Upper lobe of right lung (tissue), 1 donor: ENCODE measurements at regions not wholly inside any gene's neighbourhood (a gene's known extent, or its start where the extent isn't known, plus 50 kb on each side); places are given as distances from the start of the nearest gene placed in this dataset.

Experiments
- ATAC-seq: fragments of 200-7000 bp; cut with Tn5 transposase; one replicate; pipeline ENCODE4 v1.9.1; 2020; ENCODE audit warnings: mild to moderate bottlenecking, moderate library complexity
- DNase-seq: peaks from one replicate; pipeline ENCODE4 v3.0.0-alpha.2; 2020
- H3K27ac ChIP-seq: fragments of 200-600 bp; one replicate; pipeline ENCODE4 v1.8.0; 2022
- H3K27me3 ChIP-seq: fragments of 200-600 bp; one replicate; pipeline ENCODE4 v1.8.0; 2022; ENCODE audit warnings: mild to moderate bottlenecking
- H3K36me3 ChIP-seq: fragments of 200-600 bp; one replicate; pipeline ENCODE4 v1.8.0; 2022
- H3K4me1 ChIP-seq: fragments of 200-600 bp; one replicate; pipeline ENCODE4 v1.8.0; 2022
- H3K4me3 ChIP-seq: fragments of 200-600 bp; one replicate; pipeline ENCODE4 v1.8.0; 2022; ENCODE audit warnings: mild to moderate bottlenecking
- H3K9me3 ChIP-seq: fragments of 200-600 bp; one replicate; pipeline ENCODE4 v1.8.0; 2022
- CTCF ChIP-seq: fragments of 200-600 bp; IDR thresholded peaks from one replicate; pipeline ENCODE4 v1.8.0; 2022; ENCODE audit warnings: antibody characterized with exemption
- intact Hi-C: fragments of 100-400 bp; cut with DNase I; formaldehyde crosslinking; loops from one replicate; pipeline ENCODE4 v1.11.0; 2022
- donor health status: DM: no; HTN: yes; CAD: no; lungs with severe emphysema.

DNA sequence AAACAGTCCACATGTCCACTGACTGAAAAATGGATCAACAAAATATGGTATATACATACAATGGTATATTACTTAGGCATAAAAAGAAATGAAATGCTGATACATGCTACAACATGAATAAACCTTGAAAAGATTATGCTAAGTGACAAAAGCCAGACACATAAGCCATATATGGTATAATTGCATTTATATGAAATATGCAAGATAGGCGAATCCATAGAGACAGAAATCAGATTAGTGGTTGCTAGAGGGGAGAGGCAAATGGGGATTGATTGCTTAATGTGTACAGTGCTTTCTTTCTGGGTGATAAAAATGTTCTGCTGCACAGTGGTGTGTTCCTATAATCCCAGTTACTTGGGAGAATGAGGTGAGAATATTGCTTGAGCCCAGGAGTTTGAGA, 171.0 kb downstream of the CYP26B1 start:
- no peaks in the 10 kb centered on the region for H3K4me1 ChIP-seq
- peaks cover 6% of the 10 kb centered on the region for H3K27me3 ChIP-seq
- DNase-seq, result no peak
- no peak overlapping the region for H3K27ac ChIP-seq
- no peak for ATAC-seq
- intact Hi-C loops, result no loop called here
- no peaks in the 10 kb centered on the region for H3K9me3 ChIP-seq
- no peak for TF ChIP-seq CTCF
- no peaks in the 10 kb centered on the region for H3K36me3 ChIP-seq
- H3K4me3 ChIP-seq, result no peak overlapping the region

GRCh38 chr2:71974846-71975245, 172.8 kb downstream of the CYP26B1 start:
- no peaks in the 10 kb centered on the region for H3K9me3 ChIP-seq
- no peak overlapping the region for H3K27ac ChIP-seq
- no peak overlapping the region for H3K4me3 ChIP-seq
- intact Hi-C loops, result no loop called here
- DNase-seq (no peak), ATAC-seq (no peak)
- no peak for TF ChIP-seq CTCF
- H3K4me1 ChIP-seq, result no peaks in the 10 kb centered on the region
- peaks cover 8% of the 10 kb centered on the region for H3K27me3 ChIP-seq
- H3K36me3 ChIP-seq, result no peaks in the 10 kb centered on the region

GRCh38 chr2:71971493-71971892, 176.2 kb downstream of the CYP26B1 start:
- no peak for ATAC-seq
- DNase-seq, result no peak
- Histone ChIP-seq H3K27me3 (peaks cover 8% of the 10 kb centered on the region), H3K9me3 (no peaks in the 10 kb centered on the region), H3K36me3 (no peaks in the 10 kb centered on the region), H3K27ac (no peak overlapping the region), H3K4me1 (no peaks in the 10 kb centered on the region), H3K4me3 (no peak overlapping the region)
- no peak for TF ChIP-seq CTCF
- intact Hi-C loops, result no loop called here

DNA sequence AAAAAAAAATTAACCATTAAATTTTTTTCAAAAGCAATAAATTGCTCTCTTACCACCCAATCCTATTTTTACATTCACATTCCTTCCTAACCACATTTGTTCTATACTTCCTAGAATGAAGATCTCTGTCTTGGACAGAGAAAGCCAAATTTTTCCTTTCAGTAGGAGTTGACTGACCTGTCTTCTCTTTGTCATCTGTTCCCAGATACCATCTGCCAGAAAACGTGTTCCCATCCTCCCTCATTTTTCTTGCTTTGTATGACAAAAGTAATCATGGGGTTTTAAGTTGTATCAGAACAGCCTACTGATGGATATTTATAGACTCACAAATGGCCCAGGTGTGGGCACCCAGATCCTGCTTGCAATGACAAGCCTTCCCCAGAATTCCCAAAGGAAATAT, 182.1 kb downstream of the CYP26B1 start:
- intact Hi-C loops, result no loop called here
- ATAC-seq (no peak), DNase-seq (no peak)
- Histone ChIP-seq H3K4me3 (no peak overlapping the region), H3K4me1 (no peaks in the 10 kb centered on the region), H3K27me3 (no peaks in the 10 kb centered on the region), H3K9me3 (no peaks in the 10 kb centered on the region), H3K36me3 (no peaks in the 10 kb centered on the region), H3K27ac (no peak overlapping the region)
- no peak for TF ChIP-seq CTCF

DNA sequence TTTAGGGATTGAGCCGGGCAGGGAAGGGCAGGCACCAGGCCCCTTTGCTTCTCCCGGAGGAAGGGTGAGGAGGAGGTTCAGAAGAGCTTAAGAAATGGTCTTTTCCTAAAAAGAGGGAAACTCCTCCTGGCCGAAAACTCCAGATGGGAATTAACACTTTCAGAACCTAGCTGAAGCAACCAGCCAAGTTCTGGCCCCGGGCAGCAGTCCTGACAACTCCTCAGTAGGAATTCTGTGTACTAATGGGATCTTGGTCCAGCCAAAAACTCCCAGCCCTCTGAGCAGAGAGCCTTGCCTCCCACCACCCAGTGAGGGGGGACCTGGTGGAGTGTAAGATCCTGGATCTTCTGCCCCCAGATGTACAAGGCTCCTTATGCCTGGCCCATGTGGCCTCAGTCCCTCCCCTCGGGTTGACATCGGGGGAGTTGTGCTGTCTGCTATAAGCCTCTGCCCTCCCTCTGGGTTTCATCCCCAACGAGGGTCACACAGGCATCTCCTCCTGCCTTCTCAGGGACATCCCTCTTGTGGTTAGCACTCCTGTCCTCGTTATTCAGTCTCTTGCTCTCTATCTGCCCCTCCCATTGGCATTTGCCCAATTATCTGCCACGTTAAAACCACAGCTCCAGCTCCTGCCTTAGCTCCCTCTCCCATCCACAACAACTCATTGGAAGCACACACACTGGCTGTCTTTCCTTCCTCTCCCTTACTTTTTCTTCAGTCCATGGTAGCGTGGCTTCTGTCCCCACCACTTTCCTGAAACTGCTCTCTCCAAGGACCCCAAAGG, 184.6 kb downstream of the CYP26B1 start:
- intact Hi-C loops, result no loop called here

More for the DNA sequence above, 184.6 kb downstream of the CYP26B1 start:
- H3K27ac ChIP-seq, result no peak overlapping the region
- no peak for TF ChIP-seq CTCF
- H3K4me3 ChIP-seq, result no peak overlapping the region
- H3K27me3 ChIP-seq, result no peaks in the 10 kb centered on the region
- ATAC-seq, result peak; percentile 17
- peaks cover 7% of the 10 kb centered on the region for H3K9me3 ChIP-seq
- H3K36me3 ChIP-seq, result no peaks in the 10 kb centered on the region
- H3K4me1 ChIP-seq, result no peaks in the 10 kb centered on the region
- DNase-seq, result no peak
